Embryonic facial prominence (tissue), 1 donor: ENCODE measurements at regions not wholly inside any gene's neighbourhood (a gene's known extent, or its start where the extent isn't known, plus 50 kb on each side); places are given as distances from the start of the nearest gene placed in this dataset.
"Not testable (repeated sequence)": the region's sequence is repeated elsewhere in the genome, so short reads cannot be mapped to it uniquely, and the experiment has no call there.

Experiments
- DNase-seq: peaks from one replicate; pipeline ENCODE4 v3.0.0-alpha.2; 2016; ENCODE audit errors: extremely low spot score

GRCh38 chr4:134510544-134510943 is 309.0 kb upstream of the PABPC4L start:
- DNase-seq: no peak

DNA sequence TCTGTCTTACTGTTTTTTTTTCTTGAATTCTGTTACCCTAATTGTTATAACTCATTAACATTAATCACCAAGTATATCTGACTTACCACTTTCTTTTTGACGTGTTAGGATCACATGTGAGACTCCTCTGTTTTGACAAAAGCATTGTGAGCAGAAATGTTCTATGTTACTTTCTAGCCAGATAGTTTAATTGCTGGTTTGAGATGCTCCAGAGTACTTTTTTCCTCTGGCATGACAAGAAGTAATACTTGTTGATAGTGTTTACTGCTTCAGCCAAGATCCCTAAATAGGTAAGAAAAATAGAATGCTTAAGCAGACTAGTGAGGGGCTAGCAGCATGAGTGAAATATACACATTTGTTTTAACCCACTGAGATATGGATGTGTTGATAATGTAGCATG is 303.9 kb upstream of the PABPC4L start:
- no peak for DNase-seq

DNA sequence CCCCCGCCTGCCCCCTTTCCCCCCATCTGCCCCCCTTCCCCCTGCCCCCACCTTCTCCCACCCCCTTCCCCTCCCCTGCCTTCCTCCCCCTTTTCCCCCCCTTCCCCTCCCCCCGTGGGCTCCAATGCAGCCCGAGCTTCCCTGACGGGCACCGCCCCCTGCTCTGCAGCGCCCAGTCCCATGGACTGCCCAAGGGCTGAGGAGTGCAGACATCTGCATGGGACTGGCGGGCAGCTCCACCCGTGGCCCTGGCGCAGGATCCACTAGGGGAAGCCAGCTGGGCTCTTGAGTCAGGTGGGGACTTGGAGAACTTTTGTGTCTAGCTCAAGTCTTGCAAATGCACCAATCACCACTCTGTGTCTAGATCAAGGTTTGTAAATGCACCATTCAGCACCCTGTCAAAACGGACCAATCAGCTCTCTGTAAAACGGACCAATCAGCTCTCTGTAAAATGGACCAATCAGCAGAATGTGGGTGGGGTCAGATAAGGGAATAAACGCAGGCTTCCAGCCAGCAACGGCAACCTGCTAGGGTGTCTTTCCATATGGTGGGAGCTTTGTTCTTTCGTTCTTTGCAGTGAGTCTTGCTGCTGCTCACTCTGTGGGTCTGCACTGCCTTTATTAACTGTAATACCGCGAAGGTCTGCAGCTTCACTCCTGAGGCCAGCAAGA is 300.5 kb upstream of the PABPC4L start:
- DNase-seq: no peak

GRCh38 chr4:134501488-134501887 is 299.9 kb upstream of the PABPC4L start:
- not testable (repeated sequence) for DNase-seq

DNA sequence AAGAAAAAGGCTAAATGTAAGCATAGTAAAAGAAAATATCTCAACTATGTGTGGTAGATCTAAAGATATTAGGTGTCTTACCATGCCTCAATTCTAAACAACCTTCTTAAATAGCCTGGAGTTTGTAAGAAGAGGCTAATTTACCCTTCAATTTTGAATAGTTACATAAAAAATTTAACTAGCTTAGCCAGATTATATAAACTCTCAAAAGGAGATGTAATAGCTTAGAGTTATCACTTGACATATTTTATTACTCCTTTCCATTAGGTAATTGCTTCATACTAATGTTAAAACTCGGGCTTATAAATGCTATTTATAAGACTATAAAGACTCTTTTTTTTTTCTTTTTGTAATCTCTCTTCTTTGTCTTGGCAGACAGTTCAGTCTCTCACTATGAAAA is 297.5 kb upstream of the PABPC4L start:
- DNase-seq: no peak

- DNase-seq: no peak
Measured at GRCh38 chr4:134490863-134491262, 289.3 kb upstream of the PABPC4L start.

DNA sequence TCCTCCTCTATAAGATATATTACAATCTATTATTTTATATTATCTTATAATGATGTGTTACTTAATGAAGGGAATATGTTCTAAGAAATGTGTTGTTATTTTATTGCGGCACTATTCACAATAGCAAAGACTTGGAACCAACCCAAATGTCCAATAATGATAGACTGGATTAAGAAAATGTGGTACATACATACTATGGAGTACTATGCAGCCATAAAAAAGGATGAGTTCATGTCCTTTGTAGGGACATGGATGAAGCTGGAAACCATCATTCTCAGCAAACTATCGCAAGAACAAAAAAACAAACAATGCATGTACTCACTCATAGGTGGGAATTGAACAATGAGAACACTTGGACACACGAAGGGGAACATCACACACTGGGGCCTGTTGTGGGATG is 281.9 kb upstream of the PABPC4L start:
- not testable (repeated sequence) for DNase-seq

DNA sequence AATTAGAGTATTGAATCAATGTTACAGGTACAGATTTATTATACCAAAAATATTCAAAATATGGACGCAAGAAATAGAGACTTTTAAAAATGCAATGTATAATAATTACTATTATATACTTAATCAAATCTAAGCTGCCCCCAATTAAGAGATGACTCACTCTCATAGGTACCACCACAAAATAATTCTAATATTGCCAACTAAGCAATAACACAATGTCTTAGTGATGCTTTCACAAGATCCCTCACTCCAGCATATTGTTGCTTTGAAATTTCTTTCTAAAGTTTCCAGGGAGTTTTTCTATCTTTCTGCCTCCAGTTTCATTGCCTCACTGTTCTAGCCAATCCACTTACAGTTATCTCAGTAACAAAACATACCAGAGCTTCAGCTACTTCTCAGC is 270.0 kb upstream of the PABPC4L start:
- no peak for DNase-seq

DNA sequence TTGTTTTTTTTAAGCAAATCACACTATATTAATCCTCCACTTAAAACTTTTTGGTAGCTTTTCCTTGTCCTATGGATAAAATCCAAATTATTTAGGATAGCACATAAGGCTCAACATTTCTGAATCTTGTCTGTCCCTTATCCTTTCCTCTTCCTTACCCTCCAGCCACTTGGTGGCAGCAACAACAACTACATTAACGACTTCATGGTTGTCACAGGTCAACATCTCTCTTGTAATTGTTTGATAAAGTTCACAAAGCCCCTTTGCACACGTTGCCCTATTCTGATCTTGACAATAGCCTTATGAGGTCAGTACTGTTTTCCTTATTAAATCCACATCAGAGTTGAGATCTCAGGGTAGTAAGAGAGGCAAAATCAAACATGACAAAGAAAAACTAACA is 269.0 kb upstream of the PABPC4L start:
- DNase-seq: no peak

- no peak for DNase-seq
Measured at GRCh38 chr4:134465417-134465816, 263.8 kb upstream of the PABPC4L start.

- DNase-seq: no peak
Measured at GRCh38 chr4:134463771-134464170, 262.2 kb upstream of the PABPC4L start.

- no peak for DNase-seq
Measured at GRCh38 chr4:134426821-134427220, 225.2 kb upstream of the PABPC4L start.

GRCh38 chr4:134425756-134426155 is 224.2 kb upstream of the PABPC4L start:
- no peak for DNase-seq

GRCh38 chr4:134422776-134423175 is 221.2 kb upstream of the PABPC4L start:
- no peak for DNase-seq

DNA sequence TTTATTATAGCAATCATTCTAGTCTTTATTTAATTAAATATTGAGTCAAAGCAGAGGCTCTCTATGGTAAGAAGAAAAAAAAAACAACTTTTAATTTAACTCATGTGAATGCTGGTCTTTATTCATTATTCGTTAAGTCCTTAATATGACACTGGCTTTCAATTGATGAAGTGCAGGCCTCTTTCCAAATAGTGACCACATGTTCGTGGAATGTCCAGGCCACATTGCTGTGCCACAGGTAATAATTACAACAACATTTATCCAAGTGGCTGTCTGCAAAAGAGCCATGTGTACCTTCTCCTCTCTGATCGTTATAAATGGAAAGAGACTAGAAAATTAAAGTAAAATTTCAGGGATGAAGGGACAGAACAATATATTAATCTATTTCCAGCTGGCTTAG is 220.1 kb upstream of the PABPC4L start:
- DNase-seq: no peak

- no peak for DNase-seq
Measured at GRCh38 chr4:134408897-134409296, 207.3 kb upstream of the PABPC4L start.

GRCh38 chr4:134401798-134402197 is 200.2 kb upstream of the PABPC4L start:
- DNase-seq: no peak

DNA sequence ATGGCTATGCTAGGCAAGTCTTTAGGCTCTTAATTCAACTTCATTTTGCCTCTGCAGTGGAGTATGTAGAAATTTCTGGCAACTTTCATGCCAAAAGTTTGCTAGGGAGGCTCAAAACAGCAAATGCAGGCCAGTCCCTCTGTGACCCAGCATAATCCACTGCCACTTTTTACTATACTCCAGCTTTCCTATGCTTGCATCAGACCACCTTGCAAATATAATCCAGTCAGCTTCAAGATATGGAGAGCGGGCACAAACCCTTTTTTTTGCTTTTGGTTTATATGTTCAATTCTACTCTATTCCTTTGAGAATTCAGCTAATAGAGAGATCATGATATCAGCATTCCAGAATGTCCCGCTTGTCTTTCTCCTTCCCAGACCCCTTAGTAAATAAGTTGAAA is 192.0 kb upstream of the PABPC4L start:
- no peak for DNase-seq

DNA sequence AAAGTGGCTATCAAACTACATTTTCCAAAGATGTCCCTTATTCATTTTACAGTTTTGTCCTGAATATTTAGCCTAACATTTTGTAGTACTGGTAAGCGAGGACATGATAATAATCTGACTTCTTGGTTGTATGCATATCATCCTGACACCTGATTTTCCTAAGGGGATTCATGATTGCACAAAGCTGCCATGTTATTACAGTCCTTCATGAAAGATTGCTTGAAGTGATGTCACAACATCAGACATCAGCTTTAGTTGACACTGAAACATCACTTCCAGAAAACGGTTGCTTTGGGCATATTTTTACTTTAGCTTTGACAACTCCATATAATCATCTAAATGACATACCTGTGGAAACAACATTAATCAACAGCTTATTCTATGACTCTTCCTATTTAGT is 188.7 kb upstream of the PABPC4L start:
- DNase-seq: no peak

DNA sequence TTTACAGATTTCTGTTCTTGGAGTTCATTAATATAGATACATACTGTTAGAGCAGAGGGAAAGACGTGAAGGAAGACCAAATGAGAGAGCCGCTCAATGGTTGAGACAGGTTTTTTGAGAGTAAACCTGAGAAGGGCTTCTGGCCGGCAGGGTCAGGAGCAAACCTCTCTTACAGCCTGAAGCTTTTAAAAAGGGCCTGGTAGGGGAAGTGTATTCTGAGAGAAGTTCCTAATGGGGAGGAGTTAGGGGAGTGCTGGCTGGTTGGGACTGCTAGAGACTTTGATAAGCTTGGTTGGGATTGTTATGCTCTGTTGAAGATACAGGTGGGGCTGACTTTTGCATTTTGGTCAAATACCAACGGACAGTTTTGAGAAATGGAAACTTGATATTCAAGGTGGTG is 186.8 kb upstream of the PABPC4L start:
- DNase-seq: no peak

DNA sequence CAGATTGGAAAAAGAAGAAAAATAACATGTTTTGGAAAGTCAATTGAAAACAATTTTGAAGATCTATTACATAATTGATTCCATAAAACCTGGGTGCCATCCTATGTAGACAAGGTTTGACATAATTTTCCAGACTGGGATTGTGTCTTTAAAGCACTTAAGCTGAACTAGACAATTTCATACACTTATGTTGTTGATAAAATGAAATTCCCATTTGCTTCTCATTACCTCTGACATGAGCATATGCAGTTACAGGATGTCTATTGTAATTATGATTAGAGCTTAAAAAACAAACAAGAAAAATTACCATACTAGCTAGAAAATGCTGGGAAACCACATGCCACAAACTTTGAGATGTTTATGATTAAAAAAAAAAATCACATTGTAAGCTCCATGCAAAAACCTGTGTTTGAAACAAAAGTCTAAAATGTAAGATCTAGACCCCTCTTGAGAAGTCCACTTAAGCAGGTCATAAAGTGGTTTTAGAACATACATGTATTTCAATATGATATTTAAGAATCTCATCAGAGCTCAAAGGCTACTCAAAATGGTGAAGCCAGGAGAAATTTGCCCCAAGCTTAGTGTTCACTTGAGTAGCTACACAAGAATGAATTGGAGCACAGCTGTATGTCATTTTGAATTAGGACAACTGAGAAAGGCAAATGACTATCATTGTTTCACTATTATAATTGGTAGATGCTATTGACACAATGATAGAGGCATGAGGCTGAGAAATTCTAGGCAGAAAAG is 181.1 kb upstream of the PABPC4L start:
- DNase-seq: peak; percentile 24

GRCh38 chr4:134375775-134376174 is 174.2 kb upstream of the PABPC4L start:
- no peak for DNase-seq

DNA sequence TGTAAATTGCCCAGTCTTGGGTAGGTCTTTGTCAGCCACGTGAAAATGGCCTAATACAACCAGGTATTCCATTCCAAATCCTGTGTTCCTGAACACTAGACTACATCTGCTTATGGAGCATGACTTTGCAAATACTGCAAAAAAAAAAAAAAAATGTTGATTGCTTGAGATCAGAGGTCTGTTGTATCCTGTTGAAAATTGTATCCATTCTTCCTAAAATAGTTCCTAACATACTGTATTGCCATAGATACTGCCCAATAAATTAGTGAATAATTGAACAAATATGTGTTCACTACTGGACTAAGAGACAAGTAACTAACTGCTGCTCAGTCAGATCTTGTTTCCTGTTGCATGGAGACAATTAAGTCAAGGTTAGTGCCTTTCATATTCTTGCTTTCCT is 164.3 kb upstream of the PABPC4L start:
- DNase-seq: no peak

DNA sequence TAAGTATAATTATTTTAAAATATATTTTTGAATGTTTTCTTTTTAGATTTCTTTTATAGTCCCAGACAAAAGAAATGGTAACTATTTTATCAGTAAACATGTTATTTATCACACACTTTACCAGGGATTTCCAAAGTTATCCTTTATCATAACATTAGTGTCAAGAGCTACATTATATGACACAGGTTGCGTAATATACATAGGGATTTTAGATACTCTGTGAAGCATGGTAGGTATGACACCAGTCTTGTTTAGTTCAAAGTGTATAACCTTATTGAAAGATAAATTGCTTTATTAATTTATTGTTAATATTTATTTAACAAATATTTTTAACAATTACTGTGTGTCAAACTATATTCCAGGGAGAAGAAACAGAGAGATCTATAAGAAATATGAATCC is 163.3 kb upstream of the PABPC4L start:
- DNase-seq: no peak
